Transverse colon (tissue), 4 donors: ENCODE measurements at regions not wholly inside any gene's neighbourhood (a gene's known extent, or its start where the extent isn't known, plus 50 kb on each side); places are given as distances from the start of the nearest gene placed in this dataset.
"Not testable (repeated sequence)": the region's sequence is repeated elsewhere in the genome, so short reads cannot be mapped to it uniquely, and the experiment has no call there.

Experiments used
- DNase-seq: peaks from one replicate; pipeline ENCODE4 v3.0.0-alpha.2; 2019
- H3K27ac ChIP-seq, 4 donors: fragments of 200-600 bp; sonication (generic); 2 replicates each; pipeline ENCODE4 v1.5.1; 2016 to 2018; ENCODE audit warnings: inconsistent platforms in 4 of 4
- H3K27me3 ChIP-seq: fragments of 200-600 bp; sonication (generic); 2 replicates; pipeline ENCODE4 v1.5.1; 2017; ENCODE audit warnings: inconsistent platforms
- H3K36me3 ChIP-seq, 4 donors: fragments of 200-600 bp; sonication (generic); 2 replicates each; pipeline ENCODE4 v1.5.1; 2017 to 2019; ENCODE audit warnings: inconsistent platforms in 4 of 4
- H3K4me1 ChIP-seq, 4 donors: fragments of 200-600 bp; sonication (generic); 2 replicates each; pipeline ENCODE4 v1.5.1; 2017 to 2020; ENCODE audit warnings: inconsistent platforms in 4 of 4
- H3K4me3 ChIP-seq, 4 donors: fragments of 200-600 bp; sonication (generic); 1 replicate in 1 of 4; 2 replicates in 3 of 4; pipeline versions ENCODE4 v1.5.1 to v1.6.1; 2017 to 2019; ENCODE audit warnings: inconsistent platforms in 4 of 4
- H3K9me3 ChIP-seq, 2 donors: fragments of 200-600 bp; sonication (generic); 2 replicates each; pipeline ENCODE4 v1.5.1; 2017 to 2019; ENCODE audit warnings: inconsistent platforms in 2 of 2
- CTCF ChIP-seq, 5 experiments: fragments of 200-600 bp in 3 of 5; fragments of 450-650 bp in 2 of 5; sonication (generic) in 3 of 5; IDR thresholded peaks; 1 replicate in 2 of 5; 2 replicates in 3 of 5; pipeline ENCODE4 v1.5.1; 2016 to 2017; ENCODE audit warnings: antibody characterized with exemption in 5 of 5, inconsistent platforms in 3 of 5, mild to moderate bottlenecking in 2 of 5, moderate library complexity in 1 of 5
- EP300 ChIP-seq: sonication (generic); formaldehyde crosslinking; IDR thresholded peaks from one replicate; pipeline ENCODE4 v1.6.1; 2017; ENCODE audit warnings: antibody characterized with exemption, low read depth
- POLR2A ChIP-seq: fragments of 450-650 bp; IDR thresholded peaks from one replicate; pipeline ENCODE4 v1.6.1; 2016; ENCODE audit warnings: antibody characterized with exemption, mild to moderate bottlenecking, moderate library complexity
- POLR2AphosphoS5 ChIP-seq, 3 donors: sonication (generic); formaldehyde crosslinking; IDR thresholded peaks; one replicate each; pipeline ENCODE4 v1.6.1; 2016; ENCODE audit warnings: antibody characterized with exemption in 3 of 3
- WGBS, 2 donors: methylation state at CpG; one replicate each; pipeline ENCODE4 v1.1.5; 2018; ENCODE audit warnings: low coverage in 1 of 2; 5-methylcytosine and 5-hydroxymethylcytosine counted together
- in situ Hi-C, 4 donors: fragments of 200-750 bp; cut with MboI; loops; one replicate each; pipeline versions ENCODE4 v1.15.0 to v1.15.1; 2017; ENCODE audit warnings: low sequenced_read_pairs in 3 of 4, low pct_ligation_motif_present in 1 of 4, low pct_unique_long_range_greater_than_20kb in 1 of 4
- intact Hi-C: fragments of 100-400 bp; cut with DNase I; formaldehyde crosslinking; loops from one replicate; pipeline ENCODE4 v1.15.1; 2023; ENCODE audit warnings: low total_unique reads

GRCh38 chr3:89533275-89533674, 425.9 kb downstream of the EPHA3 start:
- TF ChIP-seq POLR2A (no peak), CTCF (IDR thresholded peaks at IDR 0.05) (no peak), EP300 (no peak), POLR2AphosphoS5 (IDR thresholded peaks at IDR 0.05) (no peak)
- WGBS, 2 donors = 77 to 89% methylated on average over 2 of the region's 2 CpGs
- Histone ChIP-seq H3K27ac (no peak overlapping the region), H3K9me3 (no peaks in the 10 kb centered on the region), H3K27me3 (no peaks in the 10 kb centered on the region), H3K4me3 (no peak overlapping the region), H3K36me3 (no peaks in the 10 kb centered on the region), H3K4me1 (no peaks in the 10 kb centered on the region)
- in situ Hi-C loops (no loop called here), intact Hi-C loops (no loop called here)
- no peak for DNase-seq

GRCh38 chr3:89554587-89554986, 447.2 kb downstream of the EPHA3 start:
- H3K9me3 ChIP-seq, DNase-seq, H3K27ac ChIP-seq, intact Hi-C loops, in situ Hi-C loops, H3K4me3 ChIP-seq, H3K4me1 ChIP-seq, H3K27me3 ChIP-seq, H3K36me3 ChIP-seq: not testable (repeated sequence)
- 82 to 87% methylated on average over 6 of the region's 6 CpGs for WGBS, 2 donors

- no peaks in the 10 kb centered on the region for H3K9me3 ChIP-seq
- intact Hi-C loops = no loop called here
- in situ Hi-C loops = no loop called here
- H3K27ac ChIP-seq = no peak overlapping the region
- 23 to 63% methylated on average over 1 of the region's 1 CpG for WGBS, 2 donors
- TF ChIP-seq EP300 (no peak), CTCF (IDR thresholded peaks at IDR 0.05) (no peak), POLR2AphosphoS5 (IDR thresholded peaks at IDR 0.05) (no peak), POLR2A (no peak)
- DNase-seq = no peak
- no peaks in the 10 kb centered on the region for H3K4me1 ChIP-seq
- no peaks in the 10 kb centered on the region for H3K27me3 ChIP-seq
- H3K36me3 ChIP-seq = no peaks in the 10 kb centered on the region
- H3K4me3 ChIP-seq = no peak overlapping the region
Observed at GRCh38 chr3:89558711-89559110, 451.3 kb downstream of the EPHA3 start.

GRCh38 chr3:89560568-89560967, 453.1 kb downstream of the EPHA3 start:
- no peak for TF ChIP-seq EP300
- TF ChIP-seq POLR2AphosphoS5 (IDR thresholded peaks at IDR 0.05) = no peak
- no peak for TF ChIP-seq POLR2A
- no peak for TF ChIP-seq CTCF (IDR thresholded peaks at IDR 0.05)
- in situ Hi-C loops = no loop called here
- Histone ChIP-seq H3K27me3 (no peaks in the 10 kb centered on the region), H3K27ac (no peak overlapping the region), H3K9me3 (no peaks in the 10 kb centered on the region), H3K36me3 (no peaks in the 10 kb centered on the region), H3K4me1 (no peaks in the 10 kb centered on the region), H3K4me3 (no peak overlapping the region)
- WGBS, 2 donors = 43 to 92% methylated on average over 1 of the region's 1 CpG
- DNase-seq = no peak
- intact Hi-C loops = no loop called here

- H3K36me3 ChIP-seq = no peaks in the 10 kb centered on the region
- no peaks in the 10 kb centered on the region for H3K27me3 ChIP-seq
- intact Hi-C loops = no loop called here
- H3K9me3 ChIP-seq = no peaks in the 10 kb centered on the region
- no peak for DNase-seq
- no peaks in the 10 kb centered on the region for H3K4me1 ChIP-seq
- no peak overlapping the region for H3K27ac ChIP-seq
- in situ Hi-C loops = no loop called here
- H3K4me3 ChIP-seq = no peak overlapping the region
- peak in 1 of 5 experiments; percentile 8 for TF ChIP-seq CTCF (IDR thresholded peaks at IDR 0.05)
- TF ChIP-seq EP300 = no peak
- 60 to 69% methylated on average over 1 of the region's 1 CpG for WGBS, 2 donors
Observed at GRCh38 chr3:89562373-89562772, 455.0 kb downstream of the EPHA3 start.
